PC-3 (cell line): ENCODE measurements at regions not wholly inside any gene's neighbourhood (a gene's known extent, or its start where the extent isn't known, plus 50 kb on each side); places are given as distances from the start of the nearest gene placed in this dataset.
A peak's percentile ranks its signal among the peaks of the same experiment; 100 is the strongest.

ENCODE experiments used
- CTCF ChIP-seq: fragments of 300-600 bp; sonication (generic); conservative IDR thresholded peaks from 2 replicates; pipeline ENCODE4 v1.5.1; 2017; ENCODE audit warnings: antibody characterized with exemption, low read depth, mild to moderate bottlenecking, low read length
- EZH2 ChIP-seq: fragments of 300-600 bp; sonication (generic); IDR thresholded peaks from one replicate; pipeline ENCODE4 v1.6.1; 2017; ENCODE audit warnings: antibody characterized with exemption, mild to moderate bottlenecking, low read length; ENCODE audit not compliant: unreplicated experiment
- EZH2phosphoT487 ChIP-seq: fragments of 300-600 bp; sonication (generic); IDR thresholded peaks from 2 replicates; pipeline ENCODE4 v1.6.1; 2018; ENCODE audit warnings: mild to moderate bottlenecking, antibody characterized with exemption, low read length, borderline replicate concordance

GRCh38 chr11:32333320-32333991 is 101.9 kb downstream of the WT1 start:
- no peak for TF ChIP-seq EZH2
- peak; percentile 43; the same call in 1 of the 2 replicates for TF ChIP-seq CTCF
- no peak for TF ChIP-seq EZH2phosphoT487
